MM.1S (cell line): ENCODE measurements at regions not wholly inside any gene's neighbourhood (a gene's known extent, or its start where the extent isn't known, plus 50 kb on each side); places are given as distances from the start of the nearest gene placed in this dataset.

ENCODE experiments used
- DNase-seq: peaks from one replicate; pipeline ENCODE4 v3.0.0-alpha.2; 2015
- H2AFZ ChIP-seq: fragments of 300-600 bp; sonication (generic); 2 replicates; pipeline ENCODE4 v1.6.0; 2016; ENCODE audit warnings: antibody characterized with exemption, low read length
- H3F3A ChIP-seq: fragments of 300-600 bp; sonication (generic); 2 replicates; pipeline ENCODE4 v1.6.1; 2016; ENCODE audit warnings: mild to moderate bottlenecking, antibody characterized with exemption, low read length, moderate library complexity, mixed read lengths; ENCODE audit not compliant: insufficient read depth
- H3K27ac ChIP-seq: fragments of 300-600 bp; sonication (generic); 2 replicates; pipeline ENCODE4 v1.5.1; 2016; ENCODE audit warnings: mild to moderate bottlenecking, low read length
- H3K27me3 ChIP-seq: fragments of 300-600 bp; sonication (generic); replicated peaks from 2 replicates; pipeline ENCODE4 v1.6.0; 2016; ENCODE audit warnings: low read length; ENCODE audit not compliant: insufficient read depth
- H3K36me3 ChIP-seq: fragments of 300-600 bp; sonication (generic); replicated peaks from 2 replicates; pipeline ENCODE4 v1.6.1; 2016; ENCODE audit warnings: mild to moderate bottlenecking, low read length, mixed read lengths; ENCODE audit not compliant: insufficient read depth
- H3K4me1 ChIP-seq: fragments of 300-600 bp; sonication (generic); 2 replicates; pipeline ENCODE4 v1.6.1; 2016; ENCODE audit warnings: low read length, mixed read lengths
- H3K4me2 ChIP-seq: fragments of 300-600 bp; sonication (generic); 2 replicates; pipeline ENCODE4 v1.6.0; 2016; ENCODE audit warnings: low read depth, low read length
- H3K4me3 ChIP-seq: fragments of 300-600 bp; sonication (generic); 2 replicates; pipeline ENCODE4 v1.5.1; 2016; ENCODE audit warnings: low read length, mixed read lengths
- H3K79me2 ChIP-seq: fragments of 300-600 bp; sonication (generic); 2 replicates; pipeline ENCODE4 v1.6.1; 2016; ENCODE audit warnings: mixed run types, low read length, mixed read lengths
- H3K9ac ChIP-seq: fragments of 300-600 bp; sonication (generic); 2 replicates; pipeline ENCODE4 v1.6.1; 2016; ENCODE audit warnings: low read length, mixed read lengths
- H3K9me2 ChIP-seq: fragments of 300-600 bp; sonication (generic); replicated peaks from 2 replicates; pipeline ENCODE4 v1.6.1; 2016; ENCODE audit warnings: mild to moderate bottlenecking, low read length, mixed read lengths; ENCODE audit not compliant: insufficient read depth
- H3K9me3 ChIP-seq: fragments of 300-600 bp; sonication (generic); replicated peaks from 2 replicates; pipeline ENCODE4 v1.6.1; 2016; ENCODE audit warnings: mild to moderate bottlenecking, low read length, mixed read lengths; ENCODE audit not compliant: insufficient read depth
- H4K20me1 ChIP-seq: fragments of 300-600 bp; sonication (generic); 2 replicates; pipeline ENCODE4 v1.6.1; 2016; ENCODE audit warnings: mild to moderate bottlenecking, low read length, moderate library complexity, mixed read lengths; ENCODE audit not compliant: insufficient read depth
- EZH2 ChIP-seq: fragments of 300-600 bp; sonication (generic); optimal IDR thresholded peaks from 2 replicates; pipeline ENCODE3; 2017; ENCODE audit warnings: low read depth, mild to moderate bottlenecking, antibody characterized with exemption, low read length, mixed read lengths
- EZH2phosphoT487 ChIP-seq: fragments of 300-600 bp; sonication (generic); IDR thresholded peaks from 2 replicates; pipeline ENCODE4 v1.6.1; 2018; ENCODE audit warnings: antibody characterized with exemption, low read length
- TF ChIP-seq, protein P1 (sequence below): fragments of 300-600 bp; sonication (generic); IDR thresholded peaks from 2 replicates; pipeline ENCODE4 v1.5.1; 2016; ENCODE audit warnings: antibody characterized with exemption, low read length, mixed read lengths

DNA sequence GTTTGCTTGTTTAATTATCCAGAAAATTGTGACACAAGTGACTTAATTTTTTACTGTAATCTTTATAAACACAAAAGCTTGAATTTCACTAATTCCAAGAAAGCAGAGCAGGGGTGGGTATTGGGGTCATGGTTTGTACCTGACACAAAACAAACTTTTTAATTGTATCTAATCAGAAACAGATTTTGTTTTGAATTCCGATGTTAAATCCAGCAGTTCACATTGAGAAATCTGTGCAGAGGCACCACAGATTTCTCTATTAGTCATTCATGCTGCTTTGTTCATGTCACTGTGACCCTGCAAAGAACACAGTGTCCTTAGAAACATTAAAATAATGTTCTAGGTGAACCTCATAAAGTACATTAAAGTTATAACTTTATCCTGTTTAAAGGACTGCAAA, 443.4 kb downstream of the NYAP2 start:
- Histone ChIP-seq H3K27ac (no peak overlapping the region), H4K20me1 (no peaks in the 10 kb centered on the region), H3F3A (no peaks in the 10 kb centered on the region), H3K9me3 (no peaks in the 10 kb centered on the region), H3K4me1 (no peaks in the 10 kb centered on the region), H3K9ac (no peak overlapping the region), H2AFZ (no peak overlapping the region), H3K9me2 (no peaks in the 10 kb centered on the region), H3K4me2 (no peak overlapping the region), H3K27me3 (no peaks in the 10 kb centered on the region), H3K36me3 (no peaks in the 10 kb centered on the region), H3K4me3 (no peak overlapping the region), H3K79me2 (no peaks in the 10 kb centered on the region)
- no peak for TF ChIP-seq EZH2
- TF ChIP-seq, protein P1, sequence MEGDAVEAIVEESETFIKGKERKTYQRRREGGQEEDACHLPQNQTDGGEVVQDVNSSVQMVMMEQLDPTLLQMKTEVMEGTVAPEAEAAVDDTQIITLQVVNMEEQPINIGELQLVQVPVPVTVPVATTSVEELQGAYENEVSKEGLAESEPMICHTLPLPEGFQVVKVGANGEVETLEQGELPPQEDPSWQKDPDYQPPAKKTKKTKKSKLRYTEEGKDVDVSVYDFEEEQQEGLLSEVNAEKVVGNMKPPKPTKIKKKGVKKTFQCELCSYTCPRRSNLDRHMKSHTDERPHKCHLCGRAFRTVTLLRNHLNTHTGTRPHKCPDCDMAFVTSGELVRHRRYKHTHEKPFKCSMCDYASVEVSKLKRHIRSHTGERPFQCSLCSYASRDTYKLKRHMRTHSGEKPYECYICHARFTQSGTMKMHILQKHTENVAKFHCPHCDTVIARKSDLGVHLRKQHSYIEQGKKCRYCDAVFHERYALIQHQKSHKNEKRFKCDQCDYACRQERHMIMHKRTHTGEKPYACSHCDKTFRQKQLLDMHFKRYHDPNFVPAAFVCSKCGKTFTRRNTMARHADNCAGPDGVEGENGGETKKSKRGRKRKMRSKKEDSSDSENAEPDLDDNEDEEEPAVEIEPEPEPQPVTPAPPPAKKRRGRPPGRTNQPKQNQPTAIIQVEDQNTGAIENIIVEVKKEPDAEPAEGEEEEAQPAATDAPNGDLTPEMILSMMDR, result no peak
- no peak for TF ChIP-seq EZH2phosphoT487
- DNase-seq, result no peak

- no peaks in the 10 kb centered on the region for H4K20me1 ChIP-seq
- no peak overlapping the region for H2AFZ ChIP-seq
- H3K4me1 ChIP-seq, result no peaks in the 10 kb centered on the region
- no peaks in the 10 kb centered on the region for H3K9me2 ChIP-seq
- no peak for DNase-seq
- TF ChIP-seq EZH2phosphoT487 (no peak), EZH2 (no peak)
- TF ChIP-seq, protein P1, result no peak
- no peak overlapping the region for H3K4me2 ChIP-seq
- H3K4me3 ChIP-seq, result no peak overlapping the region
- no peaks in the 10 kb centered on the region for H3K79me2 ChIP-seq
- no peaks in the 10 kb centered on the region for H3K9me3 ChIP-seq
- H3K36me3 ChIP-seq, result no peaks in the 10 kb centered on the region
- no peak overlapping the region for H3K9ac ChIP-seq
- no peaks in the 10 kb centered on the region for H3F3A ChIP-seq
- no peak overlapping the region for H3K27ac ChIP-seq
- H3K27me3 ChIP-seq, result no peaks in the 10 kb centered on the region
Measured at GRCh38 chr2:225841314-225841713, 441.8 kb downstream of the NYAP2 start.

DNA sequence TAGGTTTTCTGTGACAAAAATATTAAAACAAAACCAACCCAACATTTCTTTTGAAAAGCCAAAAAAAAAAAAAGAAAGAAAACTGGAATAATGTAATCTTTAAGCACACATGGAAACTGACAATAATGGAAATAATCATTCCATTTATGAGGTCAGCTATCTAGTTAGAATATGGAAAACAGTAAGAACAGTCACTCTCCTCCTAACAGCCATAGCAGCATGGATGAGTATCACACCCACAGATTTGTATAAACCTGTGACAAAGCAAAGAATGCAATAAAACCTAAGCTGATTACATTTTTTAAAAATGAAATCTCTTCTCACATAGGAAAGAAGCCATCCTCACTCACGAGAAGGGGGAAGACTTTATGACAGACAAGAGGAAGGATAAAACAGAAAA, 437.8 kb downstream of the NYAP2 start:
- no peaks in the 10 kb centered on the region for H3K9me2 ChIP-seq
- no peak overlapping the region for H3K4me2 ChIP-seq
- no peaks in the 10 kb centered on the region for H3K4me1 ChIP-seq
- H3F3A ChIP-seq, result no peaks in the 10 kb centered on the region
- H4K20me1 ChIP-seq, result no peaks in the 10 kb centered on the region
- no peak overlapping the region for H3K27ac ChIP-seq
- H3K9me3 ChIP-seq, result no peaks in the 10 kb centered on the region
- no peaks in the 10 kb centered on the region for H3K36me3 ChIP-seq
- no peaks in the 10 kb centered on the region for H3K79me2 ChIP-seq
- no peaks in the 10 kb centered on the region for H3K27me3 ChIP-seq
- no peak for DNase-seq
- H3K4me3 ChIP-seq, result no peak overlapping the region
- TF ChIP-seq, protein P1, result no peak
- no peak for TF ChIP-seq EZH2phosphoT487
- no peak for TF ChIP-seq EZH2
- no peak overlapping the region for H2AFZ ChIP-seq
- H3K9ac ChIP-seq, result no peak overlapping the region
